SU-DHL-6 (cell line): ENCODE measurements at regions not wholly inside any gene's neighbourhood (a gene's known extent, or its start where the extent isn't known, plus 50 kb on each side); places are given as distances from the start of the nearest gene placed in this dataset.

Experiments
- CTCF ChIP-seq: fragments of 200-600 bp; sonication (generic); IDR thresholded peaks from one replicate; pipeline ENCODE4 v1.5.1; 2017; ENCODE audit warnings: antibody characterized with exemption, mild to moderate bottlenecking, low read length, moderate library complexity; ENCODE audit not compliant: insufficient read depth, poor library complexity, severe bottlenecking
- EZH2phosphoT487 ChIP-seq: fragments of 200-600 bp; sonication (generic), shearing (Covaris generic); conservative IDR thresholded peaks from 2 replicates; pipeline ENCODE4 v1.6.1; 2018; ENCODE audit warnings: mild to moderate bottlenecking, antibody characterized with exemption, low read length, moderate library complexity, mixed read lengths

GRCh38 chr10:43760514-43760913, 111.8 kb upstream of the ZNF32 start:
- TF ChIP-seq CTCF (no peak), EZH2phosphoT487 (no peak)
